DND-41 (cell line): ENCODE measurements at regions not wholly inside any gene's neighbourhood (a gene's known extent, or its start where the extent isn't known, plus 50 kb on each side); places are given as distances from the start of the nearest gene placed in this dataset.

Experiments
- ATAC-seq: fragments of 200-7000 bp; cut with Tn5 transposase; 3 replicates; pipeline ENCODE4 v1.9.1; 2021; ENCODE audit warnings: low read depth; ENCODE audit not compliant: insufficient read depth
- DNase-seq: peaks from one replicate; pipeline ENCODE4 v3.0.0-alpha.2; 2020
- H2AFZ ChIP-seq: 2 replicates; pipeline ENCODE4 v1.6.0; 2012; ENCODE audit warnings: low read depth, low read length
- H3K27ac ChIP-seq: 2 replicates; pipeline ENCODE4 v1.5.1; 2012; ENCODE audit warnings: low read length, inconsistent platforms
- H3K27me3 ChIP-seq: fragments of 200-600 bp; sonication (generic); 2 replicates; pipeline ENCODE4 v1.6.0; 2012; ENCODE audit warnings: low read length, mild to moderate bottlenecking, inconsistent platforms; ENCODE audit not compliant: insufficient read depth, poor library complexity
- H3K36me3 ChIP-seq: 2 replicates; pipeline ENCODE4 v1.5.1; 2012; ENCODE audit warnings: low read length, inconsistent platforms; ENCODE audit not compliant: insufficient read depth
- H3K4me1 ChIP-seq: 2 replicates; pipeline ENCODE4 v1.5.1; 2012; ENCODE audit warnings: mild to moderate bottlenecking, low read length; ENCODE audit not compliant: insufficient read depth
- H3K4me2 ChIP-seq: 2 replicates; pipeline ENCODE4 v1.6.0; 2012; ENCODE audit warnings: mild to moderate bottlenecking, moderate library complexity, low read length, inconsistent platforms; ENCODE audit not compliant: insufficient read depth
- H3K4me3 ChIP-seq, 2 experiments: fragments of 200-600 bp in 1 of 2; shearing (Covaris generic) in 1 of 2; 2 replicates each; pipeline ENCODE4 v1.5.1; 2012 to 2016; ENCODE audit warnings: inconsistent platforms in 2 of 2, low read length in 2 of 2, mild to moderate bottlenecking in 2 of 2, low read depth in 1 of 2, moderate library complexity in 1 of 2
- H3K79me2 ChIP-seq: 2 replicates; pipeline ENCODE4 v1.6.0; 2012; ENCODE audit warnings: low read length, inconsistent platforms; ENCODE audit not compliant: insufficient read depth
- H3K9ac ChIP-seq: 2 replicates; pipeline ENCODE4 v1.6.0; 2012; ENCODE audit warnings: low read depth, mild to moderate bottlenecking, inconsistent platforms, low read length, moderate library complexity
- H3K9me3 ChIP-seq: 2 replicates; pipeline ENCODE4 v1.5.1; 2012; ENCODE audit warnings: low read length, moderate library complexity, mild to moderate bottlenecking, inconsistent platforms; ENCODE audit not compliant: insufficient read depth, severe bottlenecking
- H4K20me1 ChIP-seq: 2 replicates; pipeline ENCODE4 v1.6.0; 2012; ENCODE audit warnings: low read length; ENCODE audit not compliant: insufficient read depth
- CTCF ChIP-seq: IDR thresholded peaks from 2 replicates; pipeline ENCODE4 v1.5.1; 2012; ENCODE audit warnings: borderline replicate concordance, low read length, moderate library complexity, mild to moderate bottlenecking; ENCODE audit not compliant: poor library complexity, severe bottlenecking; ENCODE audit errors: extremely low read depth
- EZH2 ChIP-seq: IDR thresholded peaks from 3 replicates; pipeline ENCODE4 v1.6.1; 2012; ENCODE audit warnings: borderline replicate concordance, low read depth, mild to moderate bottlenecking, moderate library complexity, low read length, inconsistent platforms; ENCODE audit not compliant: severe bottlenecking

GRCh38 chr4:77434299-77435092 lies 171.1 kb upstream of the CXCL13 start:
- Histone ChIP-seq H3K27me3 (peaks cover 3% of the 10 kb centered on the region), H3K79me2 (no peaks in the 10 kb centered on the region), H3K9me3 (no peaks in the 10 kb centered on the region), H2AFZ (no peak overlapping the region), H3K36me3 (no peaks in the 10 kb centered on the region), H3K4me2 (no peak overlapping the region), H3K9ac (no peak overlapping the region), H3K27ac (no peak overlapping the region), H3K4me1 (peaks cover 4% of the 10 kb centered on the region; the same call in 1 of the 2 replicates), H4K20me1 (no peaks in the 10 kb centered on the region), H3K4me3 (no peak overlapping the region)
- DNase-seq (no peak), ATAC-seq (no peak)
- TF ChIP-seq EZH2 (no peak), CTCF (no peak)

GRCh38 chr4:77437079-77437478 lies 168.5 kb upstream of the CXCL13 start:
- no peak overlapping the region for H3K4me3 ChIP-seq
- H3K36me3 ChIP-seq = no peaks in the 10 kb centered on the region
- no peak overlapping the region for H3K4me2 ChIP-seq
- peaks cover 4% of the 10 kb centered on the region; the same call in 1 of the 2 replicates for H3K4me1 ChIP-seq
- no peak for TF ChIP-seq EZH2
- TF ChIP-seq CTCF = no peak
- no peak overlapping the region for H3K9ac ChIP-seq
- no peak overlapping the region for H2AFZ ChIP-seq
- DNase-seq = no peak
- H3K27ac ChIP-seq = no peak overlapping the region
- no peaks in the 10 kb centered on the region for H3K79me2 ChIP-seq
- H3K27me3 ChIP-seq = no peaks in the 10 kb centered on the region
- no peaks in the 10 kb centered on the region for H4K20me1 ChIP-seq
- H3K9me3 ChIP-seq = no peaks in the 10 kb centered on the region
- ATAC-seq = no peak

GRCh38 chr4:77438549-77438948 lies 167.1 kb upstream of the CXCL13 start:
- ATAC-seq = no peak
- no peaks in the 10 kb centered on the region for H3K9me3 ChIP-seq
- H3K4me3 ChIP-seq = no peak overlapping the region
- no peak for DNase-seq
- H3K4me2 ChIP-seq = no peak overlapping the region
- TF ChIP-seq EZH2 = no peak
- TF ChIP-seq CTCF = no peak
- H3K9ac ChIP-seq = no peak overlapping the region
- no peaks in the 10 kb centered on the region for H3K36me3 ChIP-seq
- H2AFZ ChIP-seq = no peak overlapping the region
- no peaks in the 10 kb centered on the region for H3K27me3 ChIP-seq
- H4K20me1 ChIP-seq = no peaks in the 10 kb centered on the region
- H3K4me1 ChIP-seq = no peaks in the 10 kb centered on the region
- no peaks in the 10 kb centered on the region for H3K79me2 ChIP-seq
- H3K27ac ChIP-seq = no peak overlapping the region
